ENCODE measurements at regions not wholly inside any gene's neighbourhood (a gene's known extent, or its start where the extent isn't known, plus 50 kb on each side); places are given as distances from the start of the nearest gene placed in this dataset.

DNA sequence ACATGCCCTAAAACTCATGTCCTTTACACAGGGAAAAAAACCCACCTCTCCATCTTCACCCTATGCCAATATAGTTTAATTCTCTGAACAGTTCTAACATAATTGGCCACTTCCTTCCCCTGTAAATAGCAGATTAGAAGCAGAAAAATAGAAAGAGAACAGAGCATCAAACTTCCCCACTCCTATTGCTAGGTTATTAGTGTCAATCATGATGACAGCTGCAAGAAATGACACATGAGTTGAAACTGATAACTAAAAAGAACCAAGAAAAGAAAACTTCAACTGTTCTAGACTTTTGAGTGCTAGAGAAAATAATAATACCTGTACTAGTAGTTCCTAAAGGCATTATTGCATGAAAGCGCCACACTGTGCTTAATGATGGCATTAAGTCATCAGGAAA is 284.5 kb upstream of the TRPC5 start:
- Histone ChIP-seq H3K9me3 (ENCODE audit: insufficient read depth in 2 of 2, low read depth in 1 of 2, low read length in 1 of 2) (no peaks in the 10 kb centered on the region), H3K4me1 (replicated peaks in 1 of 4; ENCODE audit: control insufficient read depth in 3 of 4, insufficient read depth in 4 of 4, low read length in 3 of 4) (no peaks in the 10 kb centered on the region; a peak in 1 of 7 replicates), H3K27me3 (replicated peaks in 1 of 4; ENCODE audit: control insufficient read depth in 3 of 4, extremely low read depth in 1 of 4, insufficient read depth in 3 of 4, low read length in 3 of 4) (no peaks in the 10 kb centered on the region), H4K91ac (replicated peaks; ENCODE audit: insufficient read length, low read length) (no peak overlapping the region), H2BK12ac (ENCODE audit: low read depth, low read length) (no peak overlapping the region), H3K79me2 (ENCODE audit: control insufficient read depth in 1 of 2, insufficient read depth in 2 of 2, low read length in 2 of 2) (no peaks in the 10 kb centered on the region), H2BK15ac (ENCODE audit: low read length) (no peak overlapping the region), H3K14ac (ENCODE audit: insufficient read length) (no peak overlapping the region), H3K79me1 (ENCODE audit: low read depth, low read length) (no peaks in the 10 kb centered on the region), H2BK20ac (ENCODE audit: low read length) (no peak overlapping the region), H3K4me2 (ENCODE audit: insufficient read depth in 1 of 2, low read depth in 2 of 2, low read length in 2 of 2) (no peak overlapping the region), H3K18ac (ENCODE audit: extremely low read depth, low read length) (no peak overlapping the region), H3K56ac (replicated peaks; ENCODE audit: insufficient read length, low read depth, low read length) (no peak overlapping the region), H2AFZ (ENCODE audit: low read length) (no peak overlapping the region), H2BK120ac (replicated peaks; ENCODE audit: low read depth, low read length) (no peak overlapping the region), H3K9ac (replicated peaks in 1 of 4; ENCODE audit: extremely low read depth in 1 of 4, low read depth in 3 of 4, low read length in 3 of 4) (no peak overlapping the region), H2AK5ac (ENCODE audit: low read depth, low read length) (no peak overlapping the region), H4K5ac (ENCODE audit: insufficient read length, low read depth, low read length) (no peak overlapping the region), H2BK5ac (ENCODE audit: low read depth, low read length) (no peak overlapping the region), H3K23ac (ENCODE audit: insufficient read length) (no peak overlapping the region), H3K27ac (ENCODE audit: low read depth, low read length) (no peak overlapping the region), H3K23me2 (ENCODE audit: low read depth, low read length) (no peaks in the 10 kb centered on the region), H4K8ac (ENCODE audit: extremely low read depth, insufficient read depth, low read length) (no peak overlapping the region), H3K4ac (replicated peaks; ENCODE audit: insufficient read length, low read depth, low read length) (no peak overlapping the region), H3K36me3 (ENCODE audit: control insufficient read depth in 2 of 4, insufficient read depth in 4 of 4, low read length in 3 of 4) (no peaks in the 10 kb centered on the region), H3K4me3 (ENCODE audit: extremely low read depth in 1 of 4, insufficient read depth in 2 of 4, low read depth in 3 of 4, low read length in 4 of 4) (no peak overlapping the region), H4K20me1 (replicated peaks in 1 of 2; ENCODE audit: control insufficient read depth in 1 of 2, insufficient read depth in 2 of 2, low read length in 2 of 2) (no peaks in the 10 kb centered on the region)
- CTCF ChIA-PET (ENCODE audit: partially characterized antibody): no interaction called here
- no peak for FAIRE-seq
- POLR2A ChIA-PET (ENCODE audit: partially characterized antibody): no interaction called here
- 100% methylated on average over 1 of the region's 1 CpG; no CpG with 5 or more reads in 1 of the 2 experiments for WGBS, 2 experiments (ENCODE audit: extremely low coverage in 1 of 2, insufficient coverage in 1 of 2, insufficient read length in 1 of 2, insufficient replicate concordance in 2 of 2, low coverage in 1 of 2, low lambda C conversion rate in 2 of 2, missing lambda C conversion rate in 1 of 2)
- DNase-seq (ENCODE audit: low read depth in 1 of 2, low spot score in 2 of 2): no peak
- TF ChIP-seq TAF1 (IDR thresholded peaks at IDR 0.05; ENCODE audit: low read depth, low read length) (no peak), BCL11A (IDR thresholded peaks at IDR 0.05; ENCODE audit: low read depth in 2 of 2, low read length in 2 of 2) (no peak), SIRT6 (IDR thresholded peaks at IDR 0.05; ENCODE audit: low read length) (no peak), TEAD4 (IDR thresholded peaks at IDR 0.05; ENCODE audit: low read depth, low read length) (no peak), CREB1 (IDR thresholded peaks at IDR 0.05) (no peak), MAFK (IDR thresholded peaks at IDR 0.05; ENCODE audit: low read depth, low read length) (no peak), RAD21 (IDR thresholded peaks at IDR 0.05 in 1 of 2, conservative IDR thresholded peaks at IDR 0.05 in 1 of 2; ENCODE audit: low read depth in 2 of 2, low read length in 2 of 2) (no peak), MAX (IDR thresholded peaks at IDR 0.05) (no peak), CTCF (IDR thresholded peaks at IDR 0.05; ENCODE audit: control extremely low read depth in 1 of 3, insufficient read depth in 1 of 3, low read depth in 1 of 3, low read length in 3 of 3) (no peak), YY1 (IDR thresholded peaks at IDR 0.05; ENCODE audit: low read depth, low read length) (no peak), CHD1 (IDR thresholded peaks at IDR 0.05; ENCODE audit: low read depth, low read length) (no peak), BACH1 (IDR thresholded peaks at IDR 0.05; ENCODE audit: low read length) (no peak), FOSL1 (IDR thresholded peaks at IDR 0.05; ENCODE audit: insufficient read depth, low read depth, low read length) (no peak), SUZ12 (IDR thresholded peaks at IDR 0.05; ENCODE audit: low read length) (no peak)
